ENCODE measurements at regions not wholly inside any gene's neighbourhood (a gene's known extent, or its start where the extent isn't known, plus 50 kb on each side); places are given as distances from the start of the nearest gene placed in this dataset.

GRCh38 chr4:132556316-132556715 is 592.8 kb upstream of the PCDH10 start:
- TF ChIP-seq, protein P1, sequence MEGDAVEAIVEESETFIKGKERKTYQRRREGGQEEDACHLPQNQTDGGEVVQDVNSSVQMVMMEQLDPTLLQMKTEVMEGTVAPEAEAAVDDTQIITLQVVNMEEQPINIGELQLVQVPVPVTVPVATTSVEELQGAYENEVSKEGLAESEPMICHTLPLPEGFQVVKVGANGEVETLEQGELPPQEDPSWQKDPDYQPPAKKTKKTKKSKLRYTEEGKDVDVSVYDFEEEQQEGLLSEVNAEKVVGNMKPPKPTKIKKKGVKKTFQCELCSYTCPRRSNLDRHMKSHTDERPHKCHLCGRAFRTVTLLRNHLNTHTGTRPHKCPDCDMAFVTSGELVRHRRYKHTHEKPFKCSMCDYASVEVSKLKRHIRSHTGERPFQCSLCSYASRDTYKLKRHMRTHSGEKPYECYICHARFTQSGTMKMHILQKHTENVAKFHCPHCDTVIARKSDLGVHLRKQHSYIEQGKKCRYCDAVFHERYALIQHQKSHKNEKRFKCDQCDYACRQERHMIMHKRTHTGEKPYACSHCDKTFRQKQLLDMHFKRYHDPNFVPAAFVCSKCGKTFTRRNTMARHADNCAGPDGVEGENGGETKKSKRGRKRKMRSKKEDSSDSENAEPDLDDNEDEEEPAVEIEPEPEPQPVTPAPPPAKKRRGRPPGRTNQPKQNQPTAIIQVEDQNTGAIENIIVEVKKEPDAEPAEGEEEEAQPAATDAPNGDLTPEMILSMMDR (IDR thresholded peaks at IDR 0.05): no peak
- TF ChIP-seq POLR2A (IDR thresholded peaks at IDR 0.05): no peak

All from breast epithelium (tissue), 3 donors.